Mesothelial cell of epicardium (in vitro differentiated cells): ENCODE measurements at regions not wholly inside any gene's neighbourhood (a gene's known extent, or its start where the extent isn't known, plus 50 kb on each side); places are given as distances from the start of the nearest gene placed in this dataset.

Source experiments
- DNase-seq, 2 experiments: peaks; one replicate each; pipeline ENCODE4 v3.0.0; 2021; ENCODE audit warnings: low spot score in 2 of 2; ENCODE audit not compliant: unreplicated experiment in 2 of 2
- H3K27ac Mint-ChIP-seq: 2 replicates; pipeline ENCODE4 v1.8.0; 2021; ENCODE audit warnings: mixed read lengths
- H3K27me3 Mint-ChIP-seq: 2 replicates; pipeline ENCODE4 v1.8.0; 2021; ENCODE audit warnings: low read depth, mixed read lengths
- H3K36me3 Mint-ChIP-seq: 2 replicates; pipeline ENCODE4 v1.8.0; 2021; ENCODE audit warnings: mixed read lengths
- H3K4me1 Mint-ChIP-seq: 2 replicates; pipeline ENCODE4 v1.8.0; 2021; ENCODE audit warnings: mixed read lengths
- H3K4me3 Mint-ChIP-seq: 2 replicates; pipeline ENCODE4 v1.8.0; 2021; ENCODE audit warnings: mild to moderate bottlenecking, moderate library complexity, mixed read lengths
- H3K9me3 Mint-ChIP-seq: 2 replicates; pipeline ENCODE4 v1.8.0; 2021; ENCODE audit warnings: mixed read lengths
- TF ChIP-seq, protein P1 (sequence below): fragments of 200-600 bp; sonication (generic); IDR thresholded peaks from one replicate; pipeline ENCODE4 v1.5.0; 2021; ENCODE audit warnings: antibody characterized with exemption; ENCODE audit not compliant: unreplicated experiment

DNA sequence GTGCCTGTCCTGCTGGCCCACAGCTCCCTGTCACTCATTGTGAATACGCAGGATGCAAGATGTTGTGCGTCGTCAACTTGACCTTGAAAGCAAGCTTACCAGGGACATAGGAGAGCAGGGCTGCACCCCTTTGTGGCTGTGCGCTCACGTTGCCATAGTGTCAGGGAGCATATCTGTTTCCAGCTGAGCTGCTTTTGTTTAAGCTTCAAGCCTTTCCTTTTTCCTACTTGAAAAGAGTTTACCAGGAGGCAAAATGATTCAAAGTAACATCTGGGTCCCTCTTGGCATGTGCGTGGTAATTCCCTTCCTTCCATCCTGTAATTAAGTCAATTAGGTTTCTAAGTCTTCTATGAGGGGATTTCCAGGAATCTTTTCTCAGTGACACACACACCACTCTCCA lies 537.1 kb downstream of the AJAP1 start:
- DNase-seq = no peak
- Mint-ChIP-seq H3K4me1 (no peaks in the 10 kb centered on the region), H3K9me3 (no peaks in the 10 kb centered on the region), H3K36me3 (no peaks in the 10 kb centered on the region), H3K27me3 (peaks cover 4% of the 10 kb centered on the region), H3K4me3 (no peak overlapping the region), H3K27ac (no peak overlapping the region)
- TF ChIP-seq, protein P1, sequence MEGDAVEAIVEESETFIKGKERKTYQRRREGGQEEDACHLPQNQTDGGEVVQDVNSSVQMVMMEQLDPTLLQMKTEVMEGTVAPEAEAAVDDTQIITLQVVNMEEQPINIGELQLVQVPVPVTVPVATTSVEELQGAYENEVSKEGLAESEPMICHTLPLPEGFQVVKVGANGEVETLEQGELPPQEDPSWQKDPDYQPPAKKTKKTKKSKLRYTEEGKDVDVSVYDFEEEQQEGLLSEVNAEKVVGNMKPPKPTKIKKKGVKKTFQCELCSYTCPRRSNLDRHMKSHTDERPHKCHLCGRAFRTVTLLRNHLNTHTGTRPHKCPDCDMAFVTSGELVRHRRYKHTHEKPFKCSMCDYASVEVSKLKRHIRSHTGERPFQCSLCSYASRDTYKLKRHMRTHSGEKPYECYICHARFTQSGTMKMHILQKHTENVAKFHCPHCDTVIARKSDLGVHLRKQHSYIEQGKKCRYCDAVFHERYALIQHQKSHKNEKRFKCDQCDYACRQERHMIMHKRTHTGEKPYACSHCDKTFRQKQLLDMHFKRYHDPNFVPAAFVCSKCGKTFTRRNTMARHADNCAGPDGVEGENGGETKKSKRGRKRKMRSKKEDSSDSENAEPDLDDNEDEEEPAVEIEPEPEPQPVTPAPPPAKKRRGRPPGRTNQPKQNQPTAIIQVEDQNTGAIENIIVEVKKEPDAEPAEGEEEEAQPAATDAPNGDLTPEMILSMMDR = no peak

DNA sequence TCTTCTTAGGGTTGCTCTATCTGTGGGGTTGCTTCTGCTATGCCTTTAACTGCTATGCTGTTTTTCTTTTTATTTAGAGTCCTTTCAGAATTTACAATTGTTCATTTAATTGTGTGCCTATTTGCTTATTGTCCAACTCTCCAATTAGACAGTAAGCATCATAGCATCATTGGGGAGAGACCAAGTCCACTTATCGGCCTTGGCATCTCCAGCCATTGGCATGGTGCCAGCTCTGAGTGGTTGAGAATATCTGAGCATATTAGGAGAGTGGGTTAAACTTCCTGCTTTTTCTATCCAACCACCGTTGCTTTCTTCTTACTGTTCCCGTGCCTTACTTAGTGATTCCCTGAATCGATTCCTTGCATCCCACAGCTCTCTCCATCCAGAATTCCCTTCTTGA lies 535.0 kb downstream of the AJAP1 start:
- H3K9me3 Mint-ChIP-seq = no peaks in the 10 kb centered on the region
- no peak for DNase-seq
- no peak overlapping the region for H3K4me3 Mint-ChIP-seq
- no peak overlapping the region for H3K27ac Mint-ChIP-seq
- H3K4me1 Mint-ChIP-seq = no peaks in the 10 kb centered on the region
- H3K36me3 Mint-ChIP-seq = no peaks in the 10 kb centered on the region
- TF ChIP-seq, protein P1 = no peak
- H3K27me3 Mint-ChIP-seq = peaks cover 10% of the 10 kb centered on the region

DNA sequence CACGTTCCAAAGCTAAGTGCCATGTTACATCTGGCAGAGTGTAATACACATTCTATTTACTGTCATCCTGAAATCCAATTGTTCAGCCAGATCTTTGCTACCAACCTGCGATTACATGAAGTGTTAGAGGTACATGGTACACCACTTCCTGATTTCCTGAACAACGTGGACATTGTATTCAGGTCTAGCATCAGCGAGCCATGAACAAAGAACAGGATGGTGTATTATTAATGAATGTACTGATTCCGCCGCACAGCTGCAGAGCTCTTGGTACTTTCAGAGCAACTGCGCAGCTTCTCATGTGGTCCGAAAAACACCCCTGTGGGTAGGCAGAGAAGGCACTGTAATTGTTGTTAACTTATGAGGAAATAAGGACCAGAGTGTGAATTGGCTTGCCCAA lies 511.4 kb downstream of the AJAP1 start:
- DNase-seq = no peak
- Mint-ChIP-seq H3K27ac (no peak overlapping the region), H3K4me3 (no peak overlapping the region), H3K9me3 (no peaks in the 10 kb centered on the region), H3K36me3 (no peaks in the 10 kb centered on the region), H3K4me1 (no peaks in the 10 kb centered on the region), H3K27me3 (peaks cover 14% of the 10 kb centered on the region)
- TF ChIP-seq, protein P1 = no peak

DNA sequence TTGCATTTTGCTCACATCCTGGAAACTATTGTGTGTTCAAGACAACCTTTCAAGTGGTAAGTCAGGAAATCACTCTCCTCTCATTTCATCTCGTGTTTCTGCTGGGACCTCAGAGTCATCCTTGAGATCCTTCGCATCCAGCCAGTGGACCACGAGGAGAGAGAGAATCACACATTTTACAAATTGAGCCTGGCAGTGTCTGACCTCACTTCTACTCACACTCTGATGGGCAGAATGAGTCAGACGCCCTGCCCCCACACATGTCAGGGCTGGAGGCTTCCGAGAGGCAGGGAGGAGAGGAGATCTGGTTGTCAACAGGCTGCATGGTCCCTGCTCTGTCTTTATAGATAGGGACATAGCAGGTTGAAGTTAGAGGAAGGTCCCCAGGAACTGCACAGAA lies 509.7 kb downstream of the AJAP1 start:
- H3K27ac Mint-ChIP-seq = no peak overlapping the region
- H3K4me3 Mint-ChIP-seq = no peak overlapping the region
- H3K27me3 Mint-ChIP-seq = peaks cover 16% of the 10 kb centered on the region
- H3K9me3 Mint-ChIP-seq = no peaks in the 10 kb centered on the region
- no peaks in the 10 kb centered on the region for H3K4me1 Mint-ChIP-seq
- TF ChIP-seq, protein P1 = no peak
- DNase-seq = no peak
- H3K36me3 Mint-ChIP-seq = no peaks in the 10 kb centered on the region

DNA sequence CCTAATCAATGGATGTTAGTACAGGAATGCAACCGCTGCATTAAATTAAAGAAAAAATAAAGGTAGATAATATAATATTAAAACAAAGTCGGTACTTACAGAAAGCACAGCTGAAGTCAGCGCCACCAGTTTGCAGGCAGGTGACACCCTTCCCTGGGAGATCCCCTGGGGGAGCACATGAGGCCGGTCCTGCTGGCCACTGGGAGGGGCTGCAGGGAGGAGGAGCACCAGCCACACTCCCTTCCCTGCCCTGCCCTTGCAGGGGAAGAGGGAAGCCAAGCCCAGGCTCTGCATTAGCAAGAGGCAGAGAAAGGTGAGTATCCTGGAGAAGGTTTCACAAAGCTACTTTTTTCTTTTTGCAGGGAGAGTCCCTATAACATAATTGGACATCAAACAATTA lies 507.0 kb downstream of the AJAP1 start:
- peaks cover 4% of the 10 kb centered on the region for H3K4me1 Mint-ChIP-seq
- no peak for DNase-seq
- H3K4me3 Mint-ChIP-seq = no peak overlapping the region
- peaks cover 16% of the 10 kb centered on the region for H3K27me3 Mint-ChIP-seq
- TF ChIP-seq, protein P1 = no peak
- no peaks in the 10 kb centered on the region for H3K36me3 Mint-ChIP-seq
- peaks cover under 1% of the 10 kb centered on the region for H3K9me3 Mint-ChIP-seq
- H3K27ac Mint-ChIP-seq = no peak overlapping the region

DNA sequence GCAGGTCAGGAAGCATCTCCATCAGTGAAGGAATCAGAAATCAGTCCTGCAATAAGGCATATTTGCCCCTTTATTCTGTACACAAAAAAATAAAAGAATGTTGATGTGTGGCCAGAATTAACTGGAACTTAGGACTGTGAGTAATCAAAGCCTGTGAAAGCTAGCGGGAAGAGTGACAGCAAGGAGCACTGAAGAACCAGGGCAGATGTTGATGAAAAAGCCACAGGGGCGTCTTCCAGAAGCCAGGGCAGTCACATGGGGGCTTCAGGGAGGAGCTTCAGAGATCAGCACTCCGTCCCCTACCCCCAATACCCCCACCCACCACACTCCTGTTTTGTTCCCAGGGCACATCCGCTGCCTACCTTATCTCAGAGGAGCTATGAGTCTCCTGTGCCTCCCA lies 502.8 kb downstream of the AJAP1 start:
- Mint-ChIP-seq H3K36me3 (no peaks in the 10 kb centered on the region), H3K27me3 (peaks cover 15% of the 10 kb centered on the region), H3K27ac (no peak overlapping the region), H3K4me1 (peaks cover 5% of the 10 kb centered on the region), H3K9me3 (peaks cover 25% of the 10 kb centered on the region), H3K4me3 (no peak overlapping the region)
- no peak for DNase-seq
- TF ChIP-seq, protein P1 = no peak
